Endothelial cell of umbilical vein (primary cell): ENCODE measurements at regions not wholly inside any gene's neighbourhood (a gene's known extent, or its start where the extent isn't known, plus 50 kb on each side); places are given as distances from the start of the nearest gene placed in this dataset.

Experiments used
- BruUV-seq: library from RNA; stranded (reverse); fragments of 400-500 nt; replicated peaks from 2 replicates; lab custom pipeline; 2021; lab: Mats Ljungman, UMichigan
- CTCF ChIA-PET: fragments of 300-600, 350-600 bp; sonication (Branson Sonifier 250); formaldehyde crosslinking; loops from one replicate; lab custom pipeline; 2021; ENCODE audit warnings: antibody characterized with exemption, inconsistent platforms; lab: Charles Lee
- POLR2A ChIA-PET: fragments of 300-600, 350-600 bp; sonication (Branson Sonifier 250); formaldehyde crosslinking; loops from one replicate; lab custom pipeline; 2021; ENCODE audit warnings: antibody characterized with exemption, inconsistent platforms; lab: Charles Lee
- DNase-seq: peaks from one replicate; pipeline ENCODE4 v3.0.0-alpha.2; 2011; ENCODE audit warnings: low read depth, low spot score
- FAIRE-seq: peaks from 2 replicates; lab custom pipeline; 2011; peaks lifted over from hg19 to GRCh38; lab: Jason Lieb, UNC
- H2AFZ ChIP-seq: 2 replicates; pipeline ENCODE4 v1.6.0; 2012; ENCODE audit warnings: low read depth, low read length, control low read depth, inconsistent platforms
- H3K27ac ChIP-seq: 2 replicates; pipeline ENCODE4 v1.5.1; 2011; ENCODE audit warnings: low read depth, mild to moderate bottlenecking, control low read depth, low read length, moderate library complexity; ENCODE audit not compliant: insufficient read depth
- H3K27me3 ChIP-seq, 2 experiments: 2 replicates each; pipeline versions ENCODE4 v1.6.0 to v1.6.1; 2011; ENCODE audit warnings: low read length in 2 of 2, mixed read lengths in 1 of 2; ENCODE audit not compliant: control insufficient read depth in 2 of 2, insufficient read depth in 2 of 2
- H3K36me3 ChIP-seq, 2 experiments: 2 replicates in 1 of 2; 3 replicates in 1 of 2; pipeline ENCODE4 v1.5.1; 2011; ENCODE audit warnings: low read length in 2 of 2, mild to moderate bottlenecking in 1 of 2, moderate library complexity in 1 of 2; ENCODE audit not compliant: control insufficient read depth in 2 of 2, insufficient read depth in 2 of 2; ENCODE audit errors: extremely low read depth in 1 of 2
- H3K4me1 ChIP-seq: 3 replicates; pipeline ENCODE4 v1.5.1; 2011; ENCODE audit warnings: mild to moderate bottlenecking, low read length; ENCODE audit not compliant: control insufficient read depth, insufficient read depth; ENCODE audit errors: extremely low read depth
- H3K4me2 ChIP-seq: 2 replicates; pipeline ENCODE4 v1.6.1; 2011; ENCODE audit warnings: low read length, control low read depth, mixed read lengths; ENCODE audit not compliant: insufficient read depth
- H3K4me3 ChIP-seq, 3 experiments: fragments of 200-600 bp in 1 of 3; sonication (generic), shearing (Covaris generic) in 1 of 3; replicated peaks in 1 of 3; 2 replicates each; pipeline ENCODE4 v1.5.1; 2011 to 2016; ENCODE audit warnings: control low read depth in 3 of 3, low read length in 3 of 3, mild to moderate bottlenecking in 2 of 3, inconsistent platforms in 1 of 3, low read depth in 1 of 3, moderate library complexity in 1 of 3; ENCODE audit not compliant: insufficient read depth in 1 of 3
- H3K79me2 ChIP-seq: 2 replicates; pipeline ENCODE4 v1.6.0; 2012; ENCODE audit warnings: low read length, inconsistent platforms; ENCODE audit not compliant: control insufficient read depth, insufficient read depth
- H3K9ac ChIP-seq: replicated peaks from 2 replicates; pipeline ENCODE3; 2011; ENCODE audit warnings: low read length, control low read depth; ENCODE audit not compliant: insufficient read depth; ENCODE audit errors: extremely low read depth
- H3K9me1 ChIP-seq: replicated peaks from 3 replicates; pipeline ENCODE4 v1.6.0; 2011; ENCODE audit warnings: mild to moderate bottlenecking, low read length; ENCODE audit not compliant: control insufficient read depth, insufficient read depth; ENCODE audit errors: extremely low read depth
- H3K9me3 ChIP-seq: replicated peaks from 2 replicates; pipeline ENCODE4 v1.5.1; 2012; ENCODE audit warnings: low read length, inconsistent platforms; ENCODE audit not compliant: control insufficient read depth, insufficient read depth
- H4K20me1 ChIP-seq: replicated peaks from 2 replicates; pipeline ENCODE3; 2011; ENCODE audit warnings: mild to moderate bottlenecking, low read length; ENCODE audit not compliant: control insufficient read depth, insufficient read depth; ENCODE audit errors: extremely low read depth
- CTCF ChIP-seq, 2 donors: IDR thresholded peaks; 1 replicate in 1 of 2; 2 replicates in 1 of 2; pipeline ENCODE4 v1.5.1; 2011; ENCODE audit warnings: low read length in 2 of 2, mild to moderate bottlenecking in 2 of 2, moderate library complexity in 2 of 2, control low read depth in 1 of 2, inconsistent platforms in 1 of 2, low read depth in 1 of 2; ENCODE audit not compliant: insufficient read depth in 1 of 2; ENCODE audit errors: extremely low read depth in 1 of 2
- EZH2 ChIP-seq: IDR thresholded peaks from 2 replicates; pipeline ENCODE4 v1.6.1; 2012; ENCODE audit warnings: borderline replicate concordance, low read depth, mild to moderate bottlenecking, moderate library complexity, low read length, inconsistent platforms; ENCODE audit not compliant: severe bottlenecking
- FOS ChIP-seq: IDR thresholded peaks from 2 replicates; pipeline ENCODE4 v1.6.1; 2011; ENCODE audit warnings: mild to moderate bottlenecking, low read length, moderate library complexity, borderline replicate concordance; ENCODE audit not compliant: insufficient read depth
- GATA2 ChIP-seq: IDR thresholded peaks from 2 replicates; pipeline ENCODE4 v1.7.0; 2011; ENCODE audit warnings: low read depth, mild to moderate bottlenecking, moderate library complexity, mixed read lengths, low read length; ENCODE audit not compliant: insufficient read length, insufficient read depth
- JUN ChIP-seq: IDR thresholded peaks from 2 replicates; pipeline ENCODE4 v1.6.1; 2011; ENCODE audit warnings: borderline replicate concordance, low read depth; ENCODE audit not compliant: insufficient read length, insufficient read depth
- MAX ChIP-seq: IDR thresholded peaks from 2 replicates; pipeline ENCODE4 v1.6.1; 2011; ENCODE audit not compliant: insufficient read depth, insufficient read length
- MYC ChIP-seq: IDR thresholded peaks from one replicate; pipeline ENCODE4 v1.6.1; 2011; ENCODE audit warnings: mild to moderate bottlenecking, low read depth, low read length
- POLR2A ChIP-seq: IDR thresholded peaks from 2 replicates; pipeline ENCODE4 v1.6.1; 2012; ENCODE audit warnings: low read depth, mild to moderate bottlenecking, control low read depth, low read length
- POLR2AphosphoS5 ChIP-seq: IDR thresholded peaks from 2 replicates; pipeline ENCODE4 v1.6.1; 2012; ENCODE audit warnings: low read depth, mild to moderate bottlenecking, control low read depth, low read length, moderate library complexity; ENCODE audit not compliant: insufficient read depth
- dilution Hi-C: fragments of 300-500 bp; cut with MboI; formaldehyde crosslinking; loops from one replicate; pipeline ENCODE4 v1.15.0; 2019; ENCODE audit warnings: low sequenced_read_pairs; ENCODE audit not compliant: extremely low pct_ligation_motif_present
- intact Hi-C: fragments of 100-400 bp; cut with micrococcal nuclease; formaldehyde crosslinking; loops from one replicate; pipeline ENCODE4 v1.10.0; 2022

DNA sequence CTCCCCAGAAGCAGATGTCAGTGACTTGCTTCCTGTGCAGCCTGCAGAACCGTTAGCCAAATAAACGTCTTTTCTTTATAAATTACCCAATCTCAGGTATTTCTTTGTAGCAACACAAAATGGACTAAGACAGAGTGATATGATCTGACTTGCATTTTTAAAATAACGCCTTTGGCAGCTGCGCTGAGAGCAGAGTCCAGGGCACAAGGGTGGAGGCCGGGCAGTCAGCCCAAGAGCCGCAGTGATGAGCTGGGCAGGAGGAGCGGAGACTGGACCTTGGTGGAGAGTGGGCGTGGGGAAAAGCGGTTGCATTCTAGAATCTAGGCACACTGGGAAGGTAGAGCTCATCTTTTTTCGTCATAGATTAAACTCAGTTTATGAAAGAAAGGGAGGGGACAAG is 56.5 kb upstream of the ACSL1 start:
- Histone ChIP-seq H3K27ac (no peak overlapping the region), H3K4me2 (no peak overlapping the region), H3K27me3 (no peaks in the 10 kb centered on the region), H3K79me2 (no peaks in the 10 kb centered on the region), H3K4me3 (no peak overlapping the region), H3K9ac (no peak overlapping the region), H2AFZ (no peak overlapping the region), H3K36me3 (no peaks in the 10 kb centered on the region), H4K20me1 (no peaks in the 10 kb centered on the region), H3K9me1 (no peaks in the 10 kb centered on the region), H3K4me1 (no peaks in the 10 kb centered on the region), H3K9me3 (no peaks in the 10 kb centered on the region)
- ChIA-PET CTCF (no interaction called here), POLR2A (no interaction called here)
- TF ChIP-seq POLR2A, result no peak
- TF ChIP-seq MAX, result no peak
- no peak for TF ChIP-seq FOS
- TF ChIP-seq CTCF (IDR thresholded peaks at IDR 0.05; ENCODE audit: extremely low read depth in 1 of 2, insufficient read depth in 1 of 2, low read depth in 1 of 2, low read length in 2 of 2), result no peak
- no peak for TF ChIP-seq JUN
- FAIRE-seq, result no peak
- DNase-seq, result no peak
- intact Hi-C loops (no loop called here), dilution Hi-C loops (no loop called here)
- BruUV-seq, result no TSS peak

DNA sequence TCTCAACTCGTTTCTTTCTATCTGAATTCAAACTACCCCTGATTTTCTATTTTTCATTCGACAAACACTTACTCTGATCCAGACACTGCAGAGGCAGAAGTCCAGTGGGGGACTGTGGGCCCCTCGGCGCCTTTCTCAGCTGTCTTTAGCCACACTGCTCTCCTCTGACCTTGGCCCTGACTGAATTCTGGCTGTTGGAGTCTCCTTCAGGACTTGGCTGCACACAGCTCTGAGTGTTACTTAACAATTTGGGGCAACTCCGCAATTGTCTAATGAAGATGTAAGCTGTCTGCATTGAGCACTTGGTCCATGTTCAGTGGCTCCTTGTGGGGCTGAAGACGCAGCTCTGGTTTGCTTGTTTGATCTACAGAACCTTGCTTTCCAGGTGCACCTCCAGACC is 57.3 kb upstream of the ACSL1 start:
- Histone ChIP-seq H3K27me3 (no peaks in the 10 kb centered on the region), H4K20me1 (no peaks in the 10 kb centered on the region), H3K27ac (no peak overlapping the region), H3K9me1 (no peaks in the 10 kb centered on the region), H3K4me3 (no peak overlapping the region), H3K9ac (no peak overlapping the region), H3K36me3 (no peaks in the 10 kb centered on the region), H3K4me2 (no peak overlapping the region), H2AFZ (no peak overlapping the region), H3K79me2 (no peaks in the 10 kb centered on the region), H3K9me3 (no peaks in the 10 kb centered on the region), H3K4me1 (no peaks in the 10 kb centered on the region)
- dilution Hi-C loops, result no loop called here
- no TSS peak for BruUV-seq
- FAIRE-seq, result no peak
- ChIA-PET CTCF (no interaction called here), POLR2A (no interaction called here)
- no peak for TF ChIP-seq MAX
- TF ChIP-seq EZH2, result no peak
- TF ChIP-seq GATA2, result no peak
- TF ChIP-seq POLR2AphosphoS5, result no peak
- no peak for TF ChIP-seq CTCF (IDR thresholded peaks at IDR 0.05; ENCODE audit: extremely low read depth in 1 of 2, insufficient read depth in 1 of 2, low read depth in 1 of 2, low read length in 2 of 2)
- TF ChIP-seq FOS, result no peak
- TF ChIP-seq MYC, result no peak
- no peak for TF ChIP-seq JUN
- TF ChIP-seq POLR2A, result no peak
- DNase-seq, result no peak
- intact Hi-C loops, result no loop called here
